ENCODE measurements at regions not wholly inside any gene's neighbourhood (a gene's known extent, or its start where the extent isn't known, plus 50 kb on each side); places are given as distances from the start of the nearest gene placed in this dataset.

DNA sequence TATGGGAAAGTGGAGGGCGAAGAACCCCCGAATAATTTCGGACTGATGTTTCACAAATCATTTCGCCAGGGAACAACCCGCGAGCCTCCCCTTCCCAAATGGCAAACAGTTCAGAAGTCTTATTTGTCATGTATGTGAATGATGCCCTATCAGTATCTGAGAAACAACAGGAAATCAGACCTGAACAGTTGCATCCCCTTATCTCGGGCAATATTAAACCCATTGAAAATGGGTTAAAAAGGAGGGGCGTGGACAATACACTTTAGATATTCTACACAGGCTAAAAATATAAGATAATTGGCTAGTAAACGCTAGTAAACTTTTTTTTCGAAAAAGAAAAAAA lies 1003.3 kb upstream of the NR2F2 start:
- H3K4me3 ChIP-seq (ENCODE audit: low read depth, low read length): peak overlapping the region; percentile 28
- no peak for TF ChIP-seq CTCF (IDR thresholded peaks at IDR 0.05; ENCODE audit: low read depth, low read length)

- no peak overlapping the region for H3K4me3 ChIP-seq (ENCODE audit: low read depth, low read length)
- TF ChIP-seq CTCF (IDR thresholded peaks at IDR 0.05; ENCODE audit: low read depth, low read length): no peak
Measured at GRCh38 chr15:95327661-95328060, 1002.8 kb upstream of the NR2F2 start.

DNA sequence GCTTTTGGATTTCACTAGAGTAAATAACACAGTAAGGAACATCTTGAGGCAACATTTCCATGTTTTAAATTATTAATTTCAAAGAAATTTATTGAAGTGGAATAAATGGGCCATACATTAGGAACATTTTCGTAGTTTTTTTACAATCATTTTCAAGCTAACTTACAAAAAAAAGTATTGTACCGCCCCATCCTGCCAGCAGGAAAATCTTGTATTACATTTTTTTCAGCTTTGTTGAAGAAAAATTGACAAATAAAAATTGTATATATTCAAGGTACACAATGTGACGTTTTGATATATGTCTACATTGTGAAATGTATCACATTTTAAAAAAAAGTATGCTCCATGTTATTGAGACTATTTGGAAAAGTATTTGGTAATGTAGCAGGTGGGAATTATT lies 1001.9 kb upstream of the NR2F2 start:
- H3K4me3 ChIP-seq (ENCODE audit: low read depth, low read length): no peak overlapping the region
- no peak for TF ChIP-seq CTCF (IDR thresholded peaks at IDR 0.05; ENCODE audit: low read depth, low read length)

- no peak overlapping the region for H3K4me3 ChIP-seq (ENCODE audit: low read depth, low read length)
- TF ChIP-seq CTCF (IDR thresholded peaks at IDR 0.05; ENCODE audit: low read depth, low read length): no peak
Measured at GRCh38 chr15:95329362-95329761, 1001.1 kb upstream of the NR2F2 start.

GRCh38 chr15:95341686-95342085 lies 988.8 kb upstream of the NR2F2 start:
- no peak overlapping the region for H3K4me3 ChIP-seq (ENCODE audit: low read depth, low read length)
- TF ChIP-seq CTCF (IDR thresholded peaks at IDR 0.05; ENCODE audit: low read depth, low read length): no peak

- H3K4me3 ChIP-seq (ENCODE audit: low read depth, low read length): no peak overlapping the region
- TF ChIP-seq CTCF (IDR thresholded peaks at IDR 0.05; ENCODE audit: low read depth, low read length): no peak
Measured at GRCh38 chr15:95345867-95346266, 984.6 kb upstream of the NR2F2 start.

GRCh38 chr15:95346721-95347475 lies 983.6 kb upstream of the NR2F2 start:
- no peak for TF ChIP-seq CTCF (IDR thresholded peaks at IDR 0.05; ENCODE audit: low read depth, low read length)
- H3K4me3 ChIP-seq (ENCODE audit: low read depth, low read length): no peak overlapping the region
